ENCODE measurements at regions not wholly inside any gene's neighbourhood (a gene's known extent, or its start where the extent isn't known, plus 50 kb on each side); places are given as distances from the start of the nearest gene placed in this dataset.

DNA sequence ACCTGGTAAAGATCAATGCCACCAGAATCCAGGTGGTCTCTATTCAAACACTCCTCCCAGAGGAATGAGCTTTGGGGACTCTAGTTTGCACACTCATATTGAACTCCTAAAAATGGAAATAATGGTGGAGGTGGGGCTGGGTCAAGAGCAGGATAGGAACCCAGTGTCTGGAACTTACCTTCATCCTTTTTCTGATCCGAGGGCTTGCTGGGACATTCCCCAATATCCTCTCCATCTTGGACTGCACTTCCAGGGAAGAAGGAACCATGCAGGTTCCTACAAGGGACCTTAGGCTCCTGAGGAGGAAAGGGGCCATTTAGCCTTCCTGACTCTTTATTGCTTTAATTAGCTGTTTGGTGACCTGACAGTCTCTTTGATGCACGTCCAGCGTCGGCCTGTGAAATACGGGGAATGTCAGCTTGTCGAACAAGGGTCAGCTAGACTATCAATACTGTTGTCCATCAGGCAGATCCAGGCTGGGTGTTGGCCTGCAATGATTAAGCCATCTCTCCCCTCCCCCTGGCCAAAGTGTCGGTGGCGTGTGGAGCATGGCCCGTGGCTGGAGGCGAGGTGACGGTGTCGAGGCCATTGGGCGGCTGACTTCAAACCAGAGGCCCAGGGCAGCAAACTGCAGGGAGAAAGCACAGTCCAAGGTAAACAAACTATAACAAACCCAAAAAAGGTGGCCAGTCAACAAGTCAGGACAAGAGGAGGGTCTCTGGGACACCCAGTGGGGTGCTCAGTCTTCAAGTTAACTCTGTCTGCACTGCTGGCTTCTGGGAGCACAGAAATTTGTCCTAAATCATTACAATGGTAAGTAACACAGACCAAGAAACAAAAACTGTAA is 405.2 kb upstream of the TBX3 start:
- H3K36me3 ChIP-seq (ENCODE audit: control insufficient read depth in 4 of 4, insufficient read depth in 4 of 4, low read length in 3 of 4), result no peaks in the 10 kb centered on the region
- no peaks in the 10 kb centered on the region for H3K9me3 ChIP-seq (ENCODE audit: control extremely low read depth in 1 of 5, control insufficient read depth in 4 of 5, insufficient read depth in 2 of 5, low read depth in 1 of 5, low read length in 4 of 5)
- whole genome bisulfite sequencing (ENCODE audit: insufficient coverage), result 70% methylated on average over 12 of the region's 13 CpGs
- ChIA-PET CTCF (no interaction called here), POLR2A (no interaction called here)
- DNase-seq, result no peak
- H3K27ac ChIP-seq (ENCODE audit: insufficient read depth in 1 of 2, low read depth in 1 of 2, low read length in 2 of 2, poor library complexity in 1 of 2, severe bottlenecking in 2 of 2), result no peak overlapping the region
- no peak overlapping the region for H3K4me3 ChIP-seq (ENCODE audit: control insufficient read depth in 1 of 7, extremely low read depth in 1 of 7, insufficient read depth in 4 of 7, low read depth in 2 of 7, low read length in 6 of 7)
- H3K4me1 ChIP-seq (ENCODE audit: control extremely low read depth in 1 of 4, control insufficient read depth in 4 of 4, insufficient read depth in 4 of 4, low read length in 3 of 4), result no peaks in the 10 kb centered on the region
- peaks cover 0 to 3% (median 0%) of the 10 kb centered on the region in 5 experiments for H3K27me3 ChIP-seq (replicated peaks in 2 of 5; ENCODE audit: control insufficient read depth in 4 of 5, insufficient read depth in 5 of 5, low read length in 4 of 5)

DNA sequence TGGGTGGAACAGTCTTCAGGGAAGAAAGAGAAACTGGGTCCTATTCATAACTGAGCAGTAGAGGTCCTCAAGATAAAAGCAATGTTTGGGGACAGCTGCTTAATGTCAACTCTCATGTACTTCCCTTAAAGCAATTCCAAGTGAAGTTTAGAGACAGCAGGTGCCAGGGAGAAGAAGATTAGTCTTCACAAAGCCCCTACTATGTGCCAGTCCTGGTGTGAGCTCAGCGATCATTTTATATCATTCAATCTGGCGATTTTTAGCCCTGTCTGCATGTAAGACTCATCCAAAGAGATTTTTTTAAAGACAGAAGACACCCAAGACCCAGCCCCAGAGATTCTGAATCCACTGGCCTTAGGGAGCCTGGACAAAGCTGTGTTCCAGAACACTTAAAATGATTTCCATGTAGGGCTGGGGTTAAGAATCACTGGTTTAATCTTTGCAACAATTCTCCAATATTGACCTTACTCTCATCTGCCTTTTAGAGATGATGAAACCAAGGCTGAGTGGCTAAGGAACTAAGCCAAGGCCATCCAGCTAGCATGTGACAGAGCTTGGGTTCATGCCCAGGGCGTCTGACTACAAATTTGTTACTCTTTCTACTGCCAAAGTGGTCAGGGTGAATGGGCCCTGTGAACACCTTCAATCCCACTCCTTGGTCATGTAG is 404.5 kb upstream of the TBX3 start:
- POLR2A ChIA-PET, result no interaction called here
- H3K27ac ChIP-seq (ENCODE audit: insufficient read depth in 1 of 2, low read depth in 1 of 2, low read length in 2 of 2, poor library complexity in 1 of 2, severe bottlenecking in 2 of 2), result no peak overlapping the region
- H3K9me3 ChIP-seq (ENCODE audit: control extremely low read depth in 1 of 5, control insufficient read depth in 4 of 5, insufficient read depth in 2 of 5, low read depth in 1 of 5, low read length in 4 of 5), result no peaks in the 10 kb centered on the region
- H3K36me3 ChIP-seq (ENCODE audit: control insufficient read depth in 4 of 4, insufficient read depth in 4 of 4, low read length in 3 of 4), result no peaks in the 10 kb centered on the region
- H3K4me1 ChIP-seq (ENCODE audit: control extremely low read depth in 1 of 4, control insufficient read depth in 4 of 4, insufficient read depth in 4 of 4, low read length in 3 of 4), result no peaks in the 10 kb centered on the region
- WGBS (ENCODE audit: insufficient coverage), result 77% methylated on average over 3 of the region's 3 CpGs
- CTCF ChIA-PET, result no interaction called here
- no peak for DNase-seq
- H3K4me3 ChIP-seq (ENCODE audit: control insufficient read depth in 1 of 7, extremely low read depth in 1 of 7, insufficient read depth in 4 of 7, low read depth in 2 of 7, low read length in 6 of 7), result no peak overlapping the region
- H3K27me3 ChIP-seq (replicated peaks in 2 of 5; ENCODE audit: control insufficient read depth in 4 of 5, insufficient read depth in 5 of 5, low read length in 4 of 5), result peaks cover 0 to 3% (median 0%) of the 10 kb centered on the region in 5 experiments

DNA sequence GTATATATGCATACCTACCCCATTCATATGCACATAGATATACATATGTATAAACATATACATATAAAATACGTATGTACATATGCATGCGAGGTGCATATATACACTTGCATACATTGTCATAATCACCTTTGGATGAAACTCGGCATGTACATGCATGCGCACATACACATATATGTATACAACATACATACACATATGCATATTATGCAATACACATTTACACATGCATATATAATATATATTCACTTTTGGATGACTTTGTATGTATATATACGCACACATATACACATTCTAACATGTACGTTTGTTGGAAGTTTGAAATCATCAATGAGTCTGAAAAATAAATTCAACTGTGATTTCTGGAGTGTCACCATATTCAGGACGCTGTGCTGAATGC is 401.6 kb upstream of the TBX3 start:
- H3K4me3 ChIP-seq (ENCODE audit: control insufficient read depth in 1 of 7, extremely low read depth in 1 of 7, insufficient read depth in 4 of 7, low read depth in 2 of 7, low read length in 6 of 7), result no peak overlapping the region
- no peaks in the 10 kb centered on the region for H3K36me3 ChIP-seq (ENCODE audit: control insufficient read depth in 4 of 4, insufficient read depth in 4 of 4, low read length in 3 of 4)
- WGBS (ENCODE audit: insufficient coverage), result 90% methylated on average over 2 of the region's 7 CpGs
- no peak for DNase-seq
- POLR2A ChIA-PET, result no interaction called here
- no peaks in the 10 kb centered on the region for H3K4me1 ChIP-seq (ENCODE audit: control extremely low read depth in 1 of 4, control insufficient read depth in 4 of 4, insufficient read depth in 4 of 4, low read length in 3 of 4)
- CTCF ChIA-PET, result no interaction called here
- no peaks in the 10 kb centered on the region for H3K9me3 ChIP-seq (ENCODE audit: control extremely low read depth in 1 of 5, control insufficient read depth in 4 of 5, insufficient read depth in 2 of 5, low read depth in 1 of 5, low read length in 4 of 5)
- H3K27ac ChIP-seq (ENCODE audit: insufficient read depth in 1 of 2, low read depth in 1 of 2, low read length in 2 of 2, poor library complexity in 1 of 2, severe bottlenecking in 2 of 2), result no peak overlapping the region
- peaks cover 0 to 3% (median 0%) of the 10 kb centered on the region in 5 experiments for H3K27me3 ChIP-seq (replicated peaks in 2 of 5; ENCODE audit: control insufficient read depth in 4 of 5, insufficient read depth in 5 of 5, low read length in 4 of 5)

DNA sequence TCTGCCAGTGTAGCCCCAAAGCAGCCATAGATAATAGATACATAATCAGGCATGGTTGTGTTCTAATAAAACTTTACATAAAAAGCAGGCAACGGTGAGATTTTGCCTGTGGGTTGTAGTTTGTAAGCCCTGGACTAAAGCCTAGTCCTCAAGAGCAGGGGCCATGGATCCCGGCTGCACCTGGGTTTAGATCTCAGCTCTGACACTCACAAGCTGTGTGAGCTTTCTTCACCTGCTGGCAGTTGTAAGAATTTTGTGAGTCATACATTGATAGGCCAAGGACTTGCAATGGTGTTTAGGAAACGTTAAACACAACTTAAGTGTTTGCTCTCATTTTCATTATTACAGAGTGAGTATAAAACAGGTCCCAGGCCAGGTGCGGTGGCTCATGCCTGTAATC is 395.8 kb upstream of the TBX3 start:
- 92% methylated on average over 4 of the region's 4 CpGs for WGBS (ENCODE audit: insufficient coverage)
- no peak overlapping the region for H3K4me3 ChIP-seq (ENCODE audit: control insufficient read depth in 1 of 7, extremely low read depth in 1 of 7, insufficient read depth in 4 of 7, low read depth in 2 of 7, low read length in 6 of 7)
- H3K4me1 ChIP-seq (ENCODE audit: control extremely low read depth in 1 of 4, control insufficient read depth in 4 of 4, insufficient read depth in 4 of 4, low read length in 3 of 4), result no peaks in the 10 kb centered on the region
- H3K27me3 ChIP-seq (replicated peaks in 2 of 5; ENCODE audit: control insufficient read depth in 4 of 5, insufficient read depth in 5 of 5, low read length in 4 of 5), result no peaks in the 10 kb centered on the region
- no peak overlapping the region for H3K27ac ChIP-seq (ENCODE audit: insufficient read depth in 1 of 2, low read depth in 1 of 2, low read length in 2 of 2, poor library complexity in 1 of 2, severe bottlenecking in 2 of 2)
- no peak for DNase-seq
- ChIA-PET POLR2A (no interaction called here), CTCF (no interaction called here)
- no peaks in the 10 kb centered on the region for H3K36me3 ChIP-seq (ENCODE audit: control insufficient read depth in 4 of 4, insufficient read depth in 4 of 4, low read length in 3 of 4)
- H3K9me3 ChIP-seq (ENCODE audit: control extremely low read depth in 1 of 5, control insufficient read depth in 4 of 5, insufficient read depth in 2 of 5, low read depth in 1 of 5, low read length in 4 of 5), result no peaks in the 10 kb centered on the region

DNA sequence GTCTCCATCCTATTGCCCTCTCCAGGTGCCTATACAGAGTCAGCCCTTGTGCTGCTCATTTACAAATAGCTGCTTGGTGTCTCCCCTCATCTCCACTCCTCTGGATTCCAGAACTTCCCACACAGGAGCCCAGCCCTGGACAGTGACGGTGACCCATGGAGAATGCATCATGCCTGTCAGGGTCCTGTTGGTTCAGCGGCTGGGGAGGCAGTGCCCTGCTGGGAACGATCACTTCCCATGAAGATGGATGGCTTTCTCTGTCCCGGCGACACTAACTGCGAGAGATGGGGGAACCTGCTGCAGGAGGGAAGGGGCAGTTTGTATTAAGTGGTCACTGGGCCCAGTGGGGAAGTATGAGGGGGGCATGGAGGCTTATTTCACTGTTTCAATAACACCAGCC is 395.0 kb upstream of the TBX3 start:
- CTCF ChIA-PET, result no interaction called here

GRCh38 chr12:115078334-115078733 is 394.4 kb upstream of the TBX3 start:
- Histone ChIP-seq H3K4me3 (ENCODE audit: control insufficient read depth in 1 of 7, extremely low read depth in 1 of 7, insufficient read depth in 4 of 7, low read depth in 2 of 7, low read length in 6 of 7) (no peak overlapping the region), H3K36me3 (ENCODE audit: control insufficient read depth in 4 of 4, insufficient read depth in 4 of 4, low read length in 3 of 4) (no peaks in the 10 kb centered on the region), H3K4me1 (ENCODE audit: control extremely low read depth in 1 of 4, control insufficient read depth in 4 of 4, insufficient read depth in 4 of 4, low read length in 3 of 4) (no peaks in the 10 kb centered on the region), H3K9me3 (ENCODE audit: control extremely low read depth in 1 of 5, control insufficient read depth in 4 of 5, insufficient read depth in 2 of 5, low read depth in 1 of 5, low read length in 4 of 5) (no peaks in the 10 kb centered on the region), H3K27me3 (replicated peaks in 2 of 5; ENCODE audit: control insufficient read depth in 4 of 5, insufficient read depth in 5 of 5, low read length in 4 of 5) (no peaks in the 10 kb centered on the region), H3K27ac (ENCODE audit: insufficient read depth in 1 of 2, low read depth in 1 of 2, low read length in 2 of 2, poor library complexity in 1 of 2, severe bottlenecking in 2 of 2) (no peak overlapping the region)
- ChIA-PET CTCF (no interaction called here), POLR2A (no interaction called here)
- DNase-seq, result no peak
- WGBS (ENCODE audit: insufficient coverage), result 86% methylated on average over 1 of the region's 4 CpGs

More for the DNA sequence above, 395.0 kb upstream of the TBX3 start:
- Histone ChIP-seq H3K27me3 (replicated peaks in 2 of 5; ENCODE audit: control insufficient read depth in 4 of 5, insufficient read depth in 5 of 5, low read length in 4 of 5) (no peaks in the 10 kb centered on the region), H3K9me3 (ENCODE audit: control extremely low read depth in 1 of 5, control insufficient read depth in 4 of 5, insufficient read depth in 2 of 5, low read depth in 1 of 5, low read length in 4 of 5) (no peaks in the 10 kb centered on the region), H3K27ac (ENCODE audit: insufficient read depth in 1 of 2, low read depth in 1 of 2, low read length in 2 of 2, poor library complexity in 1 of 2, severe bottlenecking in 2 of 2) (no peak overlapping the region), H3K4me3 (ENCODE audit: control insufficient read depth in 1 of 7, extremely low read depth in 1 of 7, insufficient read depth in 4 of 7, low read depth in 2 of 7, low read length in 6 of 7) (no peak overlapping the region), H3K4me1 (ENCODE audit: control extremely low read depth in 1 of 4, control insufficient read depth in 4 of 4, insufficient read depth in 4 of 4, low read length in 3 of 4) (no peaks in the 10 kb centered on the region), H3K36me3 (ENCODE audit: control insufficient read depth in 4 of 4, insufficient read depth in 4 of 4, low read length in 3 of 4) (no peaks in the 10 kb centered on the region)
- POLR2A ChIA-PET, result no interaction called here
- DNase-seq, result no peak
- WGBS (ENCODE audit: insufficient coverage), result 35% methylated on average over 6 of the region's 6 CpGs

DNA sequence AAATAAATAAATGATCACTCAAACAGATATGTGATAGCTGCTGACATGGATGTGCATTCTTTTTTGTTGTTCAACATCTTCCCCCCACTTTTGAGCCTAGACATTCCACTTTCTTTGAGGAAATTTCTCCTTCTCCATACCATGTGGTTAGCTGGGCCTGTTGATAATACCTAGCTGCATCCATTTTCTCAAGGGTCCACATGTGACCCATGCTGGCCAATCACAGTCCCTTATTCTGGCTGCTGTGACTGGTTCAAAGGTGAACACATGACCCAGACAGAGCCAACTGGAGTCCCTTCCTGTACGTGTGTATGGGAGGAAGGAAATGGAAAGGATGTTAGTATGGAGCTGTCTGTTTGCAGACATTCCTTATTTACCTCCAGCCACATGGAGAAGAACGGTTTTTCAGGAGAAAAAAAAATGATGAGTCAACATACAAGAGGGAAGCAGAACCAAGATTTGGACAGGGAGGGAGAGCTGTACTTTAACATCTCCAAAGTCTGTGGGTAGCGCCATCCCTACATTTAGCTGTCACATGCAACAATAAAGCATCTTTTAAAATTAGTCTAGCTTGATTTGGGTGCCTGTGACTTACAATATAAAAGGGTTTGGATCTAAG is 391.7 kb upstream of the TBX3 start:
- Histone ChIP-seq H3K4me3 (ENCODE audit: control insufficient read depth in 1 of 7, extremely low read depth in 1 of 7, insufficient read depth in 4 of 7, low read depth in 2 of 7, low read length in 6 of 7) (no peak overlapping the region), H3K27ac (ENCODE audit: insufficient read depth in 1 of 2, low read depth in 1 of 2, low read length in 2 of 2, poor library complexity in 1 of 2, severe bottlenecking in 2 of 2) (no peak overlapping the region), H3K4me1 (ENCODE audit: control extremely low read depth in 1 of 4, control insufficient read depth in 4 of 4, insufficient read depth in 4 of 4, low read length in 3 of 4) (no peaks in the 10 kb centered on the region), H3K9me3 (ENCODE audit: control extremely low read depth in 1 of 5, control insufficient read depth in 4 of 5, insufficient read depth in 2 of 5, low read depth in 1 of 5, low read length in 4 of 5) (no peaks in the 10 kb centered on the region), H3K36me3 (ENCODE audit: control insufficient read depth in 4 of 4, insufficient read depth in 4 of 4, low read length in 3 of 4) (no peaks in the 10 kb centered on the region), H3K27me3 (replicated peaks in 2 of 5; ENCODE audit: control insufficient read depth in 4 of 5, insufficient read depth in 5 of 5, low read length in 4 of 5) (no peaks in the 10 kb centered on the region)
- ChIA-PET CTCF (no interaction called here), POLR2A (no interaction called here)
- WGBS (ENCODE audit: insufficient coverage), result no CpG with 5 or more reads among the region's 3 CpGs
- DNase-seq, result no peak
